ENCODE measurements at regions not wholly inside any gene's neighbourhood (a gene's known extent, or its start where the extent isn't known, plus 50 kb on each side); places are given as distances from the start of the nearest gene placed in this dataset.

GRCh38 chr16:75957870-75958269, 231.6 kb upstream of the CPHXL start:
- dilution Hi-C loops (cut with HindIII; ENCODE audit: low sequenced_read_pairs, unreplicated experiment), result no loop called here
- no peak overlapping the region for H2AFZ ChIP-seq (replicated peaks; ENCODE audit: low read length, poor library complexity)

More at GRCh38 chr16:75957870-75958269, 231.6 kb upstream of the CPHXL start:
- H3K23ac ChIP-seq (ENCODE audit: low read depth, low read length), result no peak overlapping the region
- H3K4me2 ChIP-seq (ENCODE audit: low read depth, low read length), result no peak overlapping the region
- no peak overlapping the region for H4K8ac ChIP-seq (ENCODE audit: low read depth in 2 of 2, low read length in 2 of 2)
- no peak overlapping the region for H3K4ac ChIP-seq (ENCODE audit: low read depth, low read length)
- no peak overlapping the region for H3K9ac ChIP-seq (ENCODE audit: low read depth, low read length)
- H3K36me3 ChIP-seq (ENCODE audit: control insufficient read depth, insufficient read depth, low read length), result no peaks in the 10 kb centered on the region
- no TSS peak for BruUV-seq (replicated peaks)
- WGBS, 2 experiments (ENCODE audit: extremely low coverage in 2 of 2, insufficient read length in 1 of 2), result 80% methylated on average over 1 of the region's 6 CpGs; no CpG with 5 or more reads in 1 of the 2 experiments
- H3K14ac ChIP-seq (replicated peaks; ENCODE audit: low read depth, low read length), result no peak overlapping the region
- POLR2A ChIA-PET (ENCODE audit: unreplicated experiment), result no interaction called here
- CTCF ChIA-PET, result no interaction called here
- H4K20me1 ChIP-seq (ENCODE audit: insufficient read depth, low read length), result no peaks in the 10 kb centered on the region
- no peaks in the 10 kb centered on the region for H3K4me1 ChIP-seq (ENCODE audit: control insufficient read depth, insufficient read depth, low read length)
- H3K79me1 ChIP-seq (ENCODE audit: low read depth in 1 of 2, low read length in 2 of 2), result no peaks in the 10 kb centered on the region
- in situ Hi-C loops (cut with MboI; ENCODE audit: low sequenced_read_pairs) (no loop called here), intact Hi-C loops (cut with micrococcal nuclease) (no loop called here)
- no peak overlapping the region for H4K5ac ChIP-seq (ENCODE audit: low read depth, low read length)
- ATAC-seq (ENCODE audit: low read depth) (no peak), DNase-seq (no peak)
- no peaks in the 10 kb centered on the region for H3K27me3 ChIP-seq (ENCODE audit: control insufficient read depth, insufficient read depth, low read length)
- no peak overlapping the region for H2BK5ac ChIP-seq (ENCODE audit: low read depth, low read length, poor library complexity, severe bottlenecking)
- H3K9me1 ChIP-seq (ENCODE audit: insufficient read depth, low read length), result no peaks in the 10 kb centered on the region
- H2BK15ac ChIP-seq (ENCODE audit: low read depth, low read length), result no peak overlapping the region
- no peak overlapping the region for H3K4me3 ChIP-seq (ENCODE audit: insufficient read depth, low read depth, low read length)
- no peak overlapping the region for H4K91ac ChIP-seq (ENCODE audit: insufficient read depth, low read depth, low read length)
- no peak overlapping the region for H2BK20ac ChIP-seq (ENCODE audit: low read depth, low read length)
- no peak overlapping the region for H2BK120ac ChIP-seq (ENCODE audit: low read depth, low read length)
- H2AK9ac ChIP-seq (replicated peaks; ENCODE audit: low read depth, low read length, poor library complexity), result no peak overlapping the region
- no peak overlapping the region for H3K56ac ChIP-seq (ENCODE audit: extremely low read depth, insufficient read depth, low read length)
- TF ChIP-seq BHLHE40 (IDR thresholded peaks at IDR 0.05; ENCODE audit: low read depth, low read length) (no peak), CEBPB (IDR thresholded peaks at IDR 0.05; ENCODE audit: low read depth, low read length) (no peak), FOS (IDR thresholded peaks at IDR 0.05; ENCODE audit: low read depth, low read length) (no peak), MAFK (IDR thresholded peaks at IDR 0.05; ENCODE audit: low read depth, low read length) (no peak), RAD21 (IDR thresholded peaks at IDR 0.05; ENCODE audit: low read length) (no peak), RCOR1 (IDR thresholded peaks at IDR 0.05; ENCODE audit: insufficient replicate concordance, low read length) (no peak), POLR2A (IDR thresholded peaks at IDR 0.05; ENCODE audit: low read depth, low read length) (no peak), SMC3 (IDR thresholded peaks at IDR 0.05; ENCODE audit: low read depth, low read length) (no peak), MXI1 (IDR thresholded peaks at IDR 0.05; ENCODE audit: borderline replicate concordance, low read depth, low read length) (no peak), MAZ (IDR thresholded peaks at IDR 0.05; ENCODE audit: borderline replicate concordance, low read depth, low read length) (no peak), NFE2L2 (IDR thresholded peaks at IDR 0.05; ENCODE audit: low read depth, low read length) (no peak)
- TF ChIP-seq, protein P1, sequence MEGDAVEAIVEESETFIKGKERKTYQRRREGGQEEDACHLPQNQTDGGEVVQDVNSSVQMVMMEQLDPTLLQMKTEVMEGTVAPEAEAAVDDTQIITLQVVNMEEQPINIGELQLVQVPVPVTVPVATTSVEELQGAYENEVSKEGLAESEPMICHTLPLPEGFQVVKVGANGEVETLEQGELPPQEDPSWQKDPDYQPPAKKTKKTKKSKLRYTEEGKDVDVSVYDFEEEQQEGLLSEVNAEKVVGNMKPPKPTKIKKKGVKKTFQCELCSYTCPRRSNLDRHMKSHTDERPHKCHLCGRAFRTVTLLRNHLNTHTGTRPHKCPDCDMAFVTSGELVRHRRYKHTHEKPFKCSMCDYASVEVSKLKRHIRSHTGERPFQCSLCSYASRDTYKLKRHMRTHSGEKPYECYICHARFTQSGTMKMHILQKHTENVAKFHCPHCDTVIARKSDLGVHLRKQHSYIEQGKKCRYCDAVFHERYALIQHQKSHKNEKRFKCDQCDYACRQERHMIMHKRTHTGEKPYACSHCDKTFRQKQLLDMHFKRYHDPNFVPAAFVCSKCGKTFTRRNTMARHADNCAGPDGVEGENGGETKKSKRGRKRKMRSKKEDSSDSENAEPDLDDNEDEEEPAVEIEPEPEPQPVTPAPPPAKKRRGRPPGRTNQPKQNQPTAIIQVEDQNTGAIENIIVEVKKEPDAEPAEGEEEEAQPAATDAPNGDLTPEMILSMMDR (conservative IDR thresholded peaks at IDR 0.05; ENCODE audit: low read depth, low read length), result no peak
- H3K9me3 ChIP-seq (ENCODE audit: control insufficient read depth, insufficient read depth, low read length), result no peaks in the 10 kb centered on the region
- H3K18ac ChIP-seq (ENCODE audit: low read depth, low read length), result no peak overlapping the region
- no peak overlapping the region for H3K27ac ChIP-seq (ENCODE audit: insufficient read depth, low read length)
- H2AK5ac ChIP-seq (ENCODE audit: low read depth, low read length), result no peak overlapping the region

Measured in IMR-90 (cell line).